ENCODE measurements at regions not wholly inside any gene's neighbourhood (a gene's known extent, or its start where the extent isn't known, plus 50 kb on each side); places are given as distances from the start of the nearest gene placed in this dataset.

- peaks cover 0 to 4% (median 0%) of the 10 kb centered on the region in 4 donors for H3K27me3 ChIP-seq (ENCODE audit: control insufficient read depth in 4 of 4, insufficient read depth in 4 of 4, low read length in 3 of 4)
- TF ChIP-seq GABPA (IDR thresholded peaks at IDR 0.05 in 1 of 2, conservative IDR thresholded peaks at IDR 0.05 in 1 of 2) = no peak
- TF ChIP-seq FOXA1 (IDR thresholded peaks at IDR 0.05) = no peak
- TF ChIP-seq TAF1 (conservative IDR thresholded peaks at IDR 0.05) = no peak
- TF ChIP-seq REST (IDR thresholded peaks at IDR 0.05) = no peak
- TF ChIP-seq ZBTB33 (IDR thresholded peaks at IDR 0.05) = no peak
- no peak for TF ChIP-seq ATF3 (IDR thresholded peaks at IDR 0.05)
- TF ChIP-seq NR2F2 (IDR thresholded peaks at IDR 0.05) = no peak
- TF ChIP-seq YY1 (IDR thresholded peaks at IDR 0.05) = no peak
- TF ChIP-seq EGR1 (IDR thresholded peaks at IDR 0.05; ENCODE audit: low read depth in 2 of 2) = no peak
- no peak for TF ChIP-seq RXRA (IDR thresholded peaks at IDR 0.05)
- TF ChIP-seq HNF4G (IDR thresholded peaks at IDR 0.05) = no peak
- TF ChIP-seq CTCF (IDR thresholded peaks at IDR 0.05; ENCODE audit: low read depth, low read length, missing input control) = no peak
- TF ChIP-seq SP1 (IDR thresholded peaks at IDR 0.05) = no peak
- TF ChIP-seq MAX (IDR thresholded peaks at IDR 0.05) = no peak
- DNase-seq (ENCODE audit: low spot score) = no peak
- no peaks in the 10 kb centered on the region for H3K9me3 ChIP-seq (ENCODE audit: control insufficient read depth in 4 of 4, low read length in 3 of 4)
- no peaks in the 10 kb centered on the region for H3K36me3 ChIP-seq (ENCODE audit: control insufficient read depth in 4 of 4, insufficient read depth in 3 of 4, low read depth in 1 of 4, low read length in 3 of 4)
- 79% methylated on average over 7 of the region's 7 CpGs for WGBS
- no peak overlapping the region for H3K9ac ChIP-seq (ENCODE audit: low read depth in 1 of 2, low read length in 2 of 2)
- no peak overlapping the region for H3K4me3 ChIP-seq (ENCODE audit: low read depth in 1 of 3, low read length in 3 of 3)
- H3K4me1 ChIP-seq (ENCODE audit: control insufficient read depth in 4 of 4, insufficient read depth in 4 of 4, low read length in 3 of 4) = no peaks in the 10 kb centered on the region
- H3K27ac ChIP-seq (ENCODE audit: low read depth in 1 of 2, low read length in 2 of 2) = no peak overlapping the region
Measured at GRCh38 chr11:115103921-115104320, 400.3 kb downstream of the CADM1 start.

- H3K4me3 ChIP-seq (ENCODE audit: low read depth in 1 of 3, low read length in 3 of 3) = no peak overlapping the region
- H3K36me3 ChIP-seq (ENCODE audit: control insufficient read depth in 4 of 4, insufficient read depth in 3 of 4, low read depth in 1 of 4, low read length in 3 of 4) = no peaks in the 10 kb centered on the region
- TF ChIP-seq EGR1 (IDR thresholded peaks at IDR 0.05; ENCODE audit: low read depth in 2 of 2) (no peak), ATF3 (IDR thresholded peaks at IDR 0.05) (no peak), HNF4G (IDR thresholded peaks at IDR 0.05) (no peak), HNF4A (conservative IDR thresholded peaks at IDR 0.05) (no peak), NR2F2 (IDR thresholded peaks at IDR 0.05) (no peak), TAF1 (conservative IDR thresholded peaks at IDR 0.05) (no peak), JUND (IDR thresholded peaks at IDR 0.05) (no peak), YY1 (IDR thresholded peaks at IDR 0.05) (no peak), RAD21 (IDR thresholded peaks at IDR 0.05) (no peak), GABPA (IDR thresholded peaks at IDR 0.05 in 1 of 2, conservative IDR thresholded peaks at IDR 0.05 in 1 of 2) (no peak), FOXA2 (IDR thresholded peaks at IDR 0.05) (no peak), MAX (IDR thresholded peaks at IDR 0.05) (no peak), REST (IDR thresholded peaks at IDR 0.05) (no peak)
Measured at GRCh38 chr11:115104851-115105453, 399.3 kb downstream of the CADM1 start.

More at GRCh38 chr11:115104851-115105453, 399.3 kb downstream of the CADM1 start:
- H3K4me1 ChIP-seq (ENCODE audit: control insufficient read depth in 4 of 4, insufficient read depth in 4 of 4, low read length in 3 of 4) = no peaks in the 10 kb centered on the region
- no peak for DNase-seq (ENCODE audit: low spot score)
- no peak overlapping the region for H3K27ac ChIP-seq (ENCODE audit: low read depth in 1 of 2, low read length in 2 of 2)
- H3K9me3 ChIP-seq (ENCODE audit: control insufficient read depth in 4 of 4, low read length in 3 of 4) = no peaks in the 10 kb centered on the region
- 84% methylated on average over 9 of the region's 9 CpGs for WGBS
- peaks cover 0 to 4% (median 0%) of the 10 kb centered on the region in 4 donors for H3K27me3 ChIP-seq (ENCODE audit: control insufficient read depth in 4 of 4, insufficient read depth in 4 of 4, low read length in 3 of 4)
- H3K9ac ChIP-seq (ENCODE audit: low read depth in 1 of 2, low read length in 2 of 2) = no peak overlapping the region
